Endothelial cell of umbilical vein (primary cell): ENCODE measurements at regions not wholly inside any gene's neighbourhood (a gene's known extent, or its start where the extent isn't known, plus 50 kb on each side); places are given as distances from the start of the nearest gene placed in this dataset.

ENCODE experiments used
- BruUV-seq: library from RNA; stranded (reverse); fragments of 400-500 nt; replicated peaks from 2 replicates; lab custom pipeline; 2021; lab: Mats Ljungman, UMichigan
- CTCF ChIA-PET: fragments of 300-600, 350-600 bp; sonication (Branson Sonifier 250); formaldehyde crosslinking; loops from one replicate; lab custom pipeline; 2021; ENCODE audit warnings: antibody characterized with exemption, inconsistent platforms; lab: Charles Lee
- POLR2A ChIA-PET: fragments of 300-600, 350-600 bp; sonication (Branson Sonifier 250); formaldehyde crosslinking; loops from one replicate; lab custom pipeline; 2021; ENCODE audit warnings: antibody characterized with exemption, inconsistent platforms; lab: Charles Lee
- DNase-seq: peaks from one replicate; pipeline ENCODE4 v3.0.0-alpha.2; 2011; ENCODE audit warnings: low read depth, low spot score
- FAIRE-seq: peaks from 2 replicates; lab custom pipeline; 2011; peaks lifted over from hg19 to GRCh38; lab: Jason Lieb, UNC
- H2AFZ ChIP-seq: 2 replicates; pipeline ENCODE4 v1.6.0; 2012; ENCODE audit warnings: low read depth, low read length, control low read depth, inconsistent platforms
- H3K27ac ChIP-seq: 2 replicates; pipeline ENCODE4 v1.5.1; 2011; ENCODE audit warnings: low read depth, mild to moderate bottlenecking, control low read depth, low read length, moderate library complexity; ENCODE audit not compliant: insufficient read depth
- H3K27me3 ChIP-seq, 2 experiments: 2 replicates each; pipeline versions ENCODE4 v1.6.0 to v1.6.1; 2011; ENCODE audit warnings: low read length in 2 of 2, mixed read lengths in 1 of 2; ENCODE audit not compliant: control insufficient read depth in 2 of 2, insufficient read depth in 2 of 2
- H3K36me3 ChIP-seq, 2 experiments: 2 replicates in 1 of 2; 3 replicates in 1 of 2; pipeline ENCODE4 v1.5.1; 2011; ENCODE audit warnings: low read length in 2 of 2, mild to moderate bottlenecking in 1 of 2, moderate library complexity in 1 of 2; ENCODE audit not compliant: control insufficient read depth in 2 of 2, insufficient read depth in 2 of 2; ENCODE audit errors: extremely low read depth in 1 of 2
- H3K4me1 ChIP-seq: 3 replicates; pipeline ENCODE4 v1.5.1; 2011; ENCODE audit warnings: mild to moderate bottlenecking, low read length; ENCODE audit not compliant: control insufficient read depth, insufficient read depth; ENCODE audit errors: extremely low read depth
- H3K4me2 ChIP-seq: 2 replicates; pipeline ENCODE4 v1.6.1; 2011; ENCODE audit warnings: low read length, control low read depth, mixed read lengths; ENCODE audit not compliant: insufficient read depth
- H3K4me3 ChIP-seq, 3 experiments: fragments of 200-600 bp in 1 of 3; sonication (generic), shearing (Covaris generic) in 1 of 3; replicated peaks in 1 of 3; 2 replicates each; pipeline ENCODE4 v1.5.1; 2011 to 2016; ENCODE audit warnings: control low read depth in 3 of 3, low read length in 3 of 3, mild to moderate bottlenecking in 2 of 3, inconsistent platforms in 1 of 3, low read depth in 1 of 3, moderate library complexity in 1 of 3; ENCODE audit not compliant: insufficient read depth in 1 of 3
- H3K79me2 ChIP-seq: 2 replicates; pipeline ENCODE4 v1.6.0; 2012; ENCODE audit warnings: low read length, inconsistent platforms; ENCODE audit not compliant: control insufficient read depth, insufficient read depth
- H3K9ac ChIP-seq: replicated peaks from 2 replicates; pipeline ENCODE3; 2011; ENCODE audit warnings: low read length, control low read depth; ENCODE audit not compliant: insufficient read depth; ENCODE audit errors: extremely low read depth
- H3K9me1 ChIP-seq: replicated peaks from 3 replicates; pipeline ENCODE4 v1.6.0; 2011; ENCODE audit warnings: mild to moderate bottlenecking, low read length; ENCODE audit not compliant: control insufficient read depth, insufficient read depth; ENCODE audit errors: extremely low read depth
- H3K9me3 ChIP-seq: replicated peaks from 2 replicates; pipeline ENCODE4 v1.5.1; 2012; ENCODE audit warnings: low read length, inconsistent platforms; ENCODE audit not compliant: control insufficient read depth, insufficient read depth
- H4K20me1 ChIP-seq: replicated peaks from 2 replicates; pipeline ENCODE3; 2011; ENCODE audit warnings: mild to moderate bottlenecking, low read length; ENCODE audit not compliant: control insufficient read depth, insufficient read depth; ENCODE audit errors: extremely low read depth
- EZH2 ChIP-seq: IDR thresholded peaks from 2 replicates; pipeline ENCODE4 v1.6.1; 2012; ENCODE audit warnings: borderline replicate concordance, low read depth, mild to moderate bottlenecking, moderate library complexity, low read length, inconsistent platforms; ENCODE audit not compliant: severe bottlenecking
- FOS ChIP-seq: IDR thresholded peaks from 2 replicates; pipeline ENCODE4 v1.6.1; 2011; ENCODE audit warnings: mild to moderate bottlenecking, low read length, moderate library complexity, borderline replicate concordance; ENCODE audit not compliant: insufficient read depth
- GATA2 ChIP-seq: IDR thresholded peaks from 2 replicates; pipeline ENCODE4 v1.7.0; 2011; ENCODE audit warnings: low read depth, mild to moderate bottlenecking, moderate library complexity, mixed read lengths, low read length; ENCODE audit not compliant: insufficient read length, insufficient read depth
- JUN ChIP-seq: IDR thresholded peaks from 2 replicates; pipeline ENCODE4 v1.6.1; 2011; ENCODE audit warnings: borderline replicate concordance, low read depth; ENCODE audit not compliant: insufficient read length, insufficient read depth
- MYC ChIP-seq: IDR thresholded peaks from one replicate; pipeline ENCODE4 v1.6.1; 2011; ENCODE audit warnings: mild to moderate bottlenecking, low read depth, low read length
- POLR2A ChIP-seq: IDR thresholded peaks from 2 replicates; pipeline ENCODE4 v1.6.1; 2012; ENCODE audit warnings: low read depth, mild to moderate bottlenecking, control low read depth, low read length
- POLR2AphosphoS5 ChIP-seq: IDR thresholded peaks from 2 replicates; pipeline ENCODE4 v1.6.1; 2012; ENCODE audit warnings: low read depth, mild to moderate bottlenecking, control low read depth, low read length, moderate library complexity; ENCODE audit not compliant: insufficient read depth
- dilution Hi-C: fragments of 300-500 bp; cut with MboI; formaldehyde crosslinking; loops from one replicate; pipeline ENCODE4 v1.15.0; 2019; ENCODE audit warnings: low sequenced_read_pairs; ENCODE audit not compliant: extremely low pct_ligation_motif_present
- intact Hi-C: fragments of 100-400 bp; cut with micrococcal nuclease; formaldehyde crosslinking; loops from one replicate; pipeline ENCODE4 v1.10.0; 2022
- TF ChIP-seq, protein P1 (sequence below): IDR thresholded peaks from 2 replicates; pipeline ENCODE4 v1.6.1; 2011; ENCODE audit not compliant: insufficient read depth, insufficient read length
- TF ChIP-seq, protein P2 (sequence below), 2 donors: IDR thresholded peaks; 1 replicate in 1 of 2; 2 replicates in 1 of 2; pipeline ENCODE4 v1.5.1; 2011; ENCODE audit warnings: low read length in 2 of 2, mild to moderate bottlenecking in 2 of 2, moderate library complexity in 2 of 2, control low read depth in 1 of 2, inconsistent platforms in 1 of 2, low read depth in 1 of 2; ENCODE audit not compliant: insufficient read depth in 1 of 2; ENCODE audit errors: extremely low read depth in 1 of 2

DNA sequence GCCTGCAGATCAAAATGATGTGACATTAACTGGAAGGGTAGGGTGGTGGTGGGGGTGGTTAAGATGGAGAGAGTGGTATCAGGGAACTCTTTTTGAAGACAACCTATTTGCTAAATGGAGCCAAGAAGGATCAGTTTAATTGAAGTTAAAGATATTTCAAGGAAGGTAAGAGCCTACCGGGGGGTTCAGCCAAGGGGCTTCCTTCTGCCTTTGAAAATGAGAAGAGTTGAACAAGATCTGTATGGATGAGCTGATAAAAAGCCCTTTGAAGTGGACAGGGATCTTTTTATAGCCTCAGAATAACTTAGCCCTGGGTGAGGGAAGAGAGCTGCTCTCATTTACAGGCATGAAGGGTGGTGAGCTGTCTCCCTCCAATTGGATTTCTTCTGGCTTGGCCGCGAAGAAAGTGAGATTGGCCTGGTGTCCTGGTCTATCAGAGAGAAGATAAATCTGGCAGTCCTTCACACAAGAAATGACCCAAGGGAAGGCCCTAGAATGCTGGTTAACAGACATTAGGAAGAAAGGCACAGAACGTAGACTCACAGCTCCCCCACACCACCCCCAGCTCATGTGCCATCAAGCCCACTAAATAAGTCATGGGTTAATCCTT is 439.8 kb downstream of the TNS1 start:
- Histone ChIP-seq H3K27ac (no peak overlapping the region), H3K9me1 (no peaks in the 10 kb centered on the region), H4K20me1 (no peaks in the 10 kb centered on the region), H3K79me2 (no peaks in the 10 kb centered on the region), H3K4me2 (no peak overlapping the region), H3K9me3 (no peaks in the 10 kb centered on the region), H3K36me3 (no peaks in the 10 kb centered on the region), H3K4me3 (no peak overlapping the region), H3K27me3 (no peaks in the 10 kb centered on the region), H3K9ac (no peak overlapping the region), H2AFZ (no peak overlapping the region), H3K4me1 (no peaks in the 10 kb centered on the region)
- intact Hi-C loops, result no loop called here
- BruUV-seq, result no TSS peak
- CTCF ChIA-PET, result no interaction called here
- FAIRE-seq, result no peak
- no peak for DNase-seq
- TF ChIP-seq EZH2, result no peak
- TF ChIP-seq, protein P1, sequence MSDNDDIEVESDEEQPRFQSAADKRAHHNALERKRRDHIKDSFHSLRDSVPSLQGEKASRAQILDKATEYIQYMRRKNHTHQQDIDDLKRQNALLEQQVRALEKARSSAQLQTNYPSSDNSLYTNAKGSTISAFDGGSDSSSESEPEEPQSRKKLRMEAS, result no peak
- no peak for TF ChIP-seq POLR2A
- no peak for TF ChIP-seq FOS
- TF ChIP-seq GATA2, result no peak
- no peak for TF ChIP-seq MYC
- TF ChIP-seq POLR2AphosphoS5, result no peak
- TF ChIP-seq JUN, result no peak
- TF ChIP-seq, protein P2, sequence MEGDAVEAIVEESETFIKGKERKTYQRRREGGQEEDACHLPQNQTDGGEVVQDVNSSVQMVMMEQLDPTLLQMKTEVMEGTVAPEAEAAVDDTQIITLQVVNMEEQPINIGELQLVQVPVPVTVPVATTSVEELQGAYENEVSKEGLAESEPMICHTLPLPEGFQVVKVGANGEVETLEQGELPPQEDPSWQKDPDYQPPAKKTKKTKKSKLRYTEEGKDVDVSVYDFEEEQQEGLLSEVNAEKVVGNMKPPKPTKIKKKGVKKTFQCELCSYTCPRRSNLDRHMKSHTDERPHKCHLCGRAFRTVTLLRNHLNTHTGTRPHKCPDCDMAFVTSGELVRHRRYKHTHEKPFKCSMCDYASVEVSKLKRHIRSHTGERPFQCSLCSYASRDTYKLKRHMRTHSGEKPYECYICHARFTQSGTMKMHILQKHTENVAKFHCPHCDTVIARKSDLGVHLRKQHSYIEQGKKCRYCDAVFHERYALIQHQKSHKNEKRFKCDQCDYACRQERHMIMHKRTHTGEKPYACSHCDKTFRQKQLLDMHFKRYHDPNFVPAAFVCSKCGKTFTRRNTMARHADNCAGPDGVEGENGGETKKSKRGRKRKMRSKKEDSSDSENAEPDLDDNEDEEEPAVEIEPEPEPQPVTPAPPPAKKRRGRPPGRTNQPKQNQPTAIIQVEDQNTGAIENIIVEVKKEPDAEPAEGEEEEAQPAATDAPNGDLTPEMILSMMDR (IDR thresholded peaks at IDR 0.05; ENCODE audit: extremely low read depth in 1 of 2, insufficient read depth in 1 of 2, low read depth in 1 of 2, low read length in 2 of 2), result no peak
- POLR2A ChIA-PET, result no interaction called here
- dilution Hi-C loops, result no loop called here
